HEK293T (cell line): ENCODE measurements at regions not wholly inside any gene's neighbourhood (a gene's known extent, or its start where the extent isn't known, plus 50 kb on each side); places are given as distances from the start of the nearest gene placed in this dataset.

Experiments used
- CTCF ChIA-PET: fragments of 350-600 bp; formaldehyde crosslinking; extraction: SDS; loops from one replicate; lab custom pipeline; 2021; ENCODE audit warnings: antibody characterized with exemption, inconsistent platforms; lab: Yijun Ruan, JAX
- POLR2A ChIA-PET: fragments of 350-600 bp; formaldehyde crosslinking; extraction: SDS; loops from one replicate; lab custom pipeline; 2020; ENCODE audit warnings: antibody characterized with exemption, inconsistent platforms; lab: Yijun Ruan, JAX
- DNase-seq: peaks from one replicate; pipeline ENCODE4 v3.0.0; 2012; ENCODE audit warnings: mixed read lengths; ENCODE audit errors: extremely low spot score
- ARNT ChIP-seq: fragments of 450-650 bp; IDR thresholded peaks from 2 replicates; pipeline ENCODE4 v1.6.1; 2017; ENCODE audit warnings: mild to moderate bottlenecking
- BHLHE40 ChIP-seq: fragments of 450-650 bp; IDR thresholded peaks from 2 replicates; pipeline ENCODE4 v1.6.1; 2016; ENCODE audit warnings: mild to moderate bottlenecking, moderate library complexity, borderline replicate concordance
- CTBP1 ChIP-seq: fragments of 450-650 bp; IDR thresholded peaks from 2 replicates; pipeline ENCODE4 v1.6.1; 2016; ENCODE audit warnings: borderline replicate concordance
- ELF4 ChIP-seq: fragments of 450-650 bp; IDR thresholded peaks from 2 replicates; pipeline ENCODE4 v1.6.1; 2017; ENCODE audit warnings: antibody characterized with exemption
- FOXA1 ChIP-seq: fragments of 450-650 bp; IDR thresholded peaks from 2 replicates; pipeline ENCODE4 v1.6.1; 2016; ENCODE audit warnings: mild to moderate bottlenecking
- FOXK2 ChIP-seq: fragments of 450-650 bp; IDR thresholded peaks from 2 replicates; pipeline ENCODE4 v1.6.1; 2016; ENCODE audit warnings: mild to moderate bottlenecking
- FOXM1 ChIP-seq: fragments of 450-650 bp; IDR thresholded peaks from 2 replicates; pipeline ENCODE4 v1.6.1; 2017; ENCODE audit warnings: mild to moderate bottlenecking, borderline replicate concordance
- HDGF ChIP-seq: fragments of 450-650 bp; IDR thresholded peaks from 2 replicates; pipeline ENCODE4 v1.6.1; 2017; ENCODE audit warnings: antibody characterized with exemption, borderline replicate concordance
- L3MBTL2 ChIP-seq: fragments of 450-650 bp; conservative IDR thresholded peaks from 2 replicates; pipeline ENCODE4 v1.6.1; 2016; ENCODE audit warnings: mild to moderate bottlenecking
- LEF1 ChIP-seq: fragments of 450-650 bp; IDR thresholded peaks from 2 replicates; pipeline ENCODE4 v1.6.1; 2017; ENCODE audit warnings: mild to moderate bottlenecking, borderline replicate concordance
- NFRKB ChIP-seq: fragments of 450-650 bp; IDR thresholded peaks from 2 replicates; pipeline ENCODE4 v1.6.1; 2016; ENCODE audit warnings: mild to moderate bottlenecking, moderate library complexity
- SP1 ChIP-seq: fragments of 450-650 bp; IDR thresholded peaks from 2 replicates; pipeline ENCODE4 v1.6.1; 2017
- SUZ12 ChIP-seq: fragments of 450-650 bp; IDR thresholded peaks from 2 replicates; pipeline ENCODE4 v1.6.1; 2016; ENCODE audit warnings: mild to moderate bottlenecking
- TARDBP ChIP-seq: fragments of 450-650 bp; IDR thresholded peaks from 2 replicates; pipeline ENCODE4 v1.6.1; 2016
- ZNF384 ChIP-seq: fragments of 450-650 bp; IDR thresholded peaks from 2 replicates; pipeline ENCODE4 v1.6.1; 2016
- TF ChIP-seq, protein P1 (sequence below): fragments of 450-650 bp; IDR thresholded peaks from 2 replicates; pipeline ENCODE4 v1.6.1; 2016

GRCh38 chr13:107678075-107678689 is 537.2 kb downstream of the LIG4 start:
- ChIA-PET POLR2A (no interaction called here), CTCF (no interaction called here)
- DNase-seq = no peak
- no peak for TF ChIP-seq LEF1
- TF ChIP-seq FOXA1 = no peak
- no peak for TF ChIP-seq ELF4
- TF ChIP-seq SP1 = no peak
- no peak for TF ChIP-seq TARDBP
- no peak for TF ChIP-seq ZNF384
- no peak for TF ChIP-seq HDGF
- no peak for TF ChIP-seq BHLHE40
- TF ChIP-seq, protein P1, sequence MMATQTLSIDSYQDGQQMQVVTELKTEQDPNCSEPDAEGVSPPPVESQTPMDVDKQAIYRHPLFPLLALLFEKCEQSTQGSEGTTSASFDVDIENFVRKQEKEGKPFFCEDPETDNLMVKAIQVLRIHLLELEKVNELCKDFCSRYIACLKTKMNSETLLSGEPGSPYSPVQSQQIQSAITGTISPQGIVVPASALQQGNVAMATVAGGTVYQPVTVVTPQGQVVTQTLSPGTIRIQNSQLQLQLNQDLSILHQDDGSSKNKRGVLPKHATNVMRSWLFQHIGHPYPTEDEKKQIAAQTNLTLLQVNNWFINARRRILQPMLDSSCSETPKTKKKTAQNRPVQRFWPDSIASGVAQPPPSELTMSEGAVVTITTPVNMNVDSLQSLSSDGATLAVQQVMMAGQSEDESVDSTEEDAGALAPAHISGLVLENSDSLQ = no peak
- TF ChIP-seq L3MBTL2 = no peak
- TF ChIP-seq FOXM1 = no peak

- TF ChIP-seq FOXA1 = no peak
- TF ChIP-seq, protein P1 = no peak
- no peak for TF ChIP-seq FOXM1
- no peak for TF ChIP-seq LEF1
- no peak for TF ChIP-seq L3MBTL2
- TF ChIP-seq SUZ12 = no peak
- no peak for TF ChIP-seq BHLHE40
- DNase-seq = no peak
- POLR2A ChIA-PET = no interaction called here
- CTCF ChIA-PET = no interaction called here
Measured at GRCh38 chr13:107675847-107676550, 539.3 kb downstream of the LIG4 start.

- no peak for DNase-seq
- TF ChIP-seq HDGF (no peak), FOXK2 (no peak), CTBP1 (no peak), NFRKB (no peak), BHLHE40 (no peak), FOXM1 (no peak), SP1 (no peak), ELF4 (no peak), LEF1 (no peak), SUZ12 (no peak), ARNT (no peak), TARDBP (no peak), ZNF384 (no peak), FOXA1 (no peak), L3MBTL2 (no peak)
- TF ChIP-seq, protein P1 = no peak
- ChIA-PET CTCF (no interaction called here), POLR2A (no interaction called here)
Measured at GRCh38 chr13:107669391-107669993, 545.8 kb downstream of the LIG4 start.

DNA sequence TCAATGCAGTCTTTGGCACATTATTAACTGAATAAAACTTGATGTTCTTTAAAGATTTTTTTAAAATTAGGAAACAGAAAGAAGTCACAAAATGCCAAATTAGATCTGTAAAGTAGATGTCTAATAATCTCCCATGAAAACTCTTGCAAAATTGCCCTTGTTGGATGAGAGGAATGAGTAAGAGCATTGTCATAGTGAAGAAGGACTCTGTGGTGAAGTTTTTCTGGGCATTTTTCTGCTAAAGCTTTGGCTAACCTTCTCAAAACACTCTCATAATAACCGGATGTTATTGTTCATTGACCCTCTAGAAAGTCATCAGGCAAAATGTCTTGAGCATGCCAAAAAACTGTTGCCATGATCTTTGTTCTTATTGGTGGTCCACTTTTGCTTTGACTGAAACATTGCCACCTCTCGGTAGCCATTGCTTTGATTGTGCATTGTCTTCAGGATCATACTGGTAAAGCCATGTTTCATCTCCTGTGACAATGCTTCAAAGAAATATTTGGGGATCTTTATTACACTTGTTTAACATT is 549.3 kb downstream of the LIG4 start:
- TF ChIP-seq TARDBP (no peak), CTBP1 (no peak), ELF4 (no peak), HDGF (no peak), NFRKB (no peak), ZNF384 (no peak), FOXA1 (no peak), LEF1 (no peak), L3MBTL2 (no peak), ARNT (no peak), BHLHE40 (no peak), FOXM1 (no peak), SP1 (no peak), FOXK2 (no peak), SUZ12 (no peak)
- TF ChIP-seq, protein P1 = no peak
- ChIA-PET POLR2A (no interaction called here), CTCF (no interaction called here)
- no peak for DNase-seq
